ENCODE measurements at regions not wholly inside any gene's neighbourhood (a gene's known extent, or its start where the extent isn't known, plus 50 kb on each side); places are given as distances from the start of the nearest gene placed in this dataset.

GRCh38 chr2:5060956-5061355, 631.2 kb upstream of the SOX11 start:
- Histone ChIP-seq H3K4me3 (no peak overlapping the region), H3K27ac (ENCODE audit: control insufficient read depth, insufficient read depth) (no peak overlapping the region), H3K79me2 (ENCODE audit: control insufficient read depth, insufficient read depth, low read length) (no peaks in the 10 kb centered on the region), H3K27me3 (replicated peaks in 1 of 2; ENCODE audit: control insufficient read depth in 2 of 2, insufficient read depth in 2 of 2, low read length in 1 of 2) (no peaks in the 10 kb centered on the region), H3K9me3 (replicated peaks; ENCODE audit: control insufficient read depth, insufficient read depth, low read length) (no peaks in the 10 kb centered on the region), H3K9ac (ENCODE audit: control insufficient read depth, insufficient read depth, low read length) (no peak overlapping the region), H2AFZ (ENCODE audit: control insufficient read depth, low read depth, low read length) (no peak overlapping the region), H3K4me1 (ENCODE audit: control insufficient read depth, insufficient read depth, low read length) (no peaks in the 10 kb centered on the region), H3K36me3 (ENCODE audit: control insufficient read depth in 2 of 2, insufficient read depth in 2 of 2, low read length in 1 of 2) (no peaks in the 10 kb centered on the region), H3K4me2 (ENCODE audit: control insufficient read depth, insufficient read depth) (no peak overlapping the region), H4K20me1 (ENCODE audit: control insufficient read depth, insufficient read depth) (no peaks in the 10 kb centered on the region)
- no TSS peak for BruUV-seq (replicated peaks)
- in situ Hi-C loops (cut with MboI) (no loop called here), intact Hi-C loops (cut with micrococcal nuclease; ENCODE audit: unreplicated experiment) (no loop called here)
- TF ChIP-seq BCLAF1 (IDR thresholded peaks at IDR 0.05): no peak
- no peak for TF ChIP-seq ATF3 (IDR thresholded peaks at IDR 0.05; ENCODE audit: borderline replicate concordance, extremely low read depth, low read depth, low read length)
- no peak for TF ChIP-seq ELK1 (IDR thresholded peaks at IDR 0.05; ENCODE audit: low read depth, low read length)
- no peak for TF ChIP-seq MEF2A (IDR thresholded peaks at IDR 0.05; ENCODE audit: insufficient read depth, low read depth, low read length)
- no peak for TF ChIP-seq IRF4 (IDR thresholded peaks at IDR 0.05; ENCODE audit: low read depth, low read length)
- TF ChIP-seq SUZ12 (IDR thresholded peaks at IDR 0.05; ENCODE audit: unreplicated experiment): no peak
- TF ChIP-seq MTA2 (IDR thresholded peaks at IDR 0.05; ENCODE audit: low read depth): no peak
- TF ChIP-seq TCF3 (IDR thresholded peaks at IDR 0.05; ENCODE audit: borderline replicate concordance, insufficient read depth, low read depth, low read length): no peak
- TF ChIP-seq TAF1 (IDR thresholded peaks at IDR 0.05; ENCODE audit: borderline replicate concordance, low read depth, low read length): no peak
- TF ChIP-seq IRF3 (IDR thresholded peaks at IDR 0.05): no peak
- FAIRE-seq (no peak), DNase-seq (ENCODE audit: low read depth, low spot score) (no peak), ATAC-seq (no peak)
- CTCF ChIA-PET: interaction anchor here (0.7 kb wide), 1 partner anchor 21 kb away, joined by 3 read pairs; no protein-coding TSS in a partner anchor
- 29% methylated on average over 1 of the region's 1 CpG for WGBS (ENCODE audit: insufficient coverage, insufficient replicate concordance, low lambda C conversion rate, missing lambda C conversion rate)
- POLR2A ChIA-PET: no interaction called here
- RAD21 ChIA-PET (ENCODE audit: unreplicated experiment): no interaction called here
- SMC1A ChIA-PET (ENCODE audit: uncharacterized antibody, unreplicated experiment): no interaction called here

Measured in GM12878 (cell line).